HUES6 (cell line): ENCODE measurements at regions not wholly inside any gene's neighbourhood (a gene's known extent, or its start where the extent isn't known, plus 50 kb on each side); places are given as distances from the start of the nearest gene placed in this dataset.

Source experiments
- H3K27ac ChIP-seq: 2 replicates; pipeline ENCODE4 v1.7.0; 2013; ENCODE audit warnings: low read depth, mild to moderate bottlenecking, low read length, inconsistent platforms
- H3K27me3 ChIP-seq: 2 replicates; pipeline ENCODE4 v1.6.1; 2013; ENCODE audit warnings: low read length; ENCODE audit not compliant: control insufficient read depth, insufficient read depth
- H3K36me3 ChIP-seq: 2 replicates; pipeline ENCODE4 v1.6.1; 2013; ENCODE audit warnings: low read length; ENCODE audit not compliant: control insufficient read depth, insufficient read depth
- H3K4me1 ChIP-seq: 2 replicates; pipeline ENCODE4 v1.6.1; 2013; ENCODE audit warnings: low read length; ENCODE audit not compliant: control insufficient read depth, insufficient read depth
- H3K4me3 ChIP-seq: 2 replicates; pipeline ENCODE4 v1.5.1; 2013; ENCODE audit warnings: low read depth, low read length
- H3K9ac ChIP-seq: one replicate; pipeline ENCODE4 v1.6.1; 2013; ENCODE audit warnings: mild to moderate bottlenecking, low read length
- H3K9me3 ChIP-seq: 2 replicates; pipeline ENCODE4 v1.6.1; 2013; ENCODE audit warnings: low read depth, low read length; ENCODE audit not compliant: control insufficient read depth, insufficient read depth

GRCh38 chr20:40410028-40410427, 279.0 kb downstream of the MAFB start:
- H3K27me3 ChIP-seq: no peaks in the 10 kb centered on the region
- no peak overlapping the region for H3K4me3 ChIP-seq
- H3K9ac ChIP-seq: no peak overlapping the region
- H3K9me3 ChIP-seq: no peaks in the 10 kb centered on the region
- H3K27ac ChIP-seq: no peak overlapping the region
- no peaks in the 10 kb centered on the region for H3K36me3 ChIP-seq
- no peaks in the 10 kb centered on the region for H3K4me1 ChIP-seq

GRCh38 chr20:40397467-40397866, 291.6 kb downstream of the MAFB start:
- no peaks in the 10 kb centered on the region for H3K36me3 ChIP-seq
- H3K9ac ChIP-seq: no peak overlapping the region
- no peaks in the 10 kb centered on the region for H3K27me3 ChIP-seq
- no peak overlapping the region for H3K4me3 ChIP-seq
- peaks cover 12% of the 10 kb centered on the region; the same call in 1 of the 2 replicates for H3K4me1 ChIP-seq
- H3K9me3 ChIP-seq: peaks cover 3% of the 10 kb centered on the region; the same call in 1 of the 2 replicates
- no peak overlapping the region for H3K27ac ChIP-seq

DNA sequence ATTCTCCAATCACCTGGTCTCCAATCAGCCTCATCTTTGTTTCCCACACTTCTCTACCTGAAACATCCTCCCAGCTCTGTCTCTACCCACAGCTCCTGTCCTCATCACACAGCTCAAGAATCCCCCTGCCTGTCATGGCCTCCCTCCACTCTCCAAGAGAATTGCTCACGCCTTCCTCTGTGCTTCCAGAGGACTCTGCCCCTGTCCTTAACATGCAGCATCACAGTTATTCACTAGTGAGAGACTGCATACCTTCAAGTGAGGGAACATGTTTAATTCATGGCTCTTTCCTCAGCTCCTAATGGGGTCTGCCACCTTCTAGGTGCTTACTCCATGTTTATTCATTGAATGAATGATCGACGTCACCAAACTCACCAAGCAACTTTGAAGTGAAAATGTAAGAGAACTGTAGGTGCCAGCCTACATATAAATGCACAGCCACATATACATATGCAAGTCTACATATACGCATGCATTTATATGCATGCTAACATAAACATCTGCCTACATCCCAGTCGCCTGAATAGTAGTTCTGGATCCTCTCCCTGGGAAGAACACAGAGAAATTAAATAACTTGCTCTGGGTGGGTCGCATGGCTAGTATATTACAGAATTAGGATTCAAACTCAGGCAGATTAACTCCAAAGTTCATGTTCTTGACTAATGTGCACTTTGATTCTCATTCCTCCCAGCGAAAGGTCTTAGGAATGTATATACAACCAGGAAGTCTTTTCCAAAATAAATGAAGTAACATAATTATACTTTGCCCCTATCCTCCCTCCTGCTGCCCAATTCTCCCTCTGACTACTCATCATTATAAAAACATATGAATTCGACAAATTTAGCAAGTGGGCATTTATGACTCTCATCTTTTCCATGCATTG, 295.6 kb downstream of the MAFB start:
- Histone ChIP-seq H3K27me3 (no peaks in the 10 kb centered on the region), H3K4me1 (peaks cover 17% of the 10 kb centered on the region; the same call in 1 of the 2 replicates), H3K9ac (no peak overlapping the region), H3K27ac (no peak overlapping the region), H3K9me3 (no peaks in the 10 kb centered on the region), H3K4me3 (no peak overlapping the region), H3K36me3 (no peaks in the 10 kb centered on the region)

DNA sequence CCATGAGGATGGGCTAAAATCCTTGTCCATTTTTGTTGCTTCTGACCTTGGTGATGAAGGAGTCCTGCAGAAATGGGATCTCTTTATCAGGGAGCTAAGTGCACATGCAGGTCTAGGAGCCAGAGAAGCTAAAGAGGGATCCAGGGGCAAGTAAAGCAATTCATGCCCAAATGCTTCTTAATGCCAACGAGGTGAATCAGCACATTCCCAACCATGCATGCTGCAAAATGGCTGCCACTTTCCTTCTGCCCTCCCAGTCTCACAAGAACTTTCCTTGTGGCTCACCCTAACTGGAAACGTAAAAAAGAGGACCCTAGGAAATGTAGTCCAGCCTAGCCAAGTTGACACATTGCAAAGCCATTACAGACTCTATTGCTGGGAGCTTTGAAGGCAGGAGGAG, 298.4 kb downstream of the MAFB start:
- Histone ChIP-seq H3K27ac (no peak overlapping the region), H3K27me3 (no peaks in the 10 kb centered on the region), H3K4me1 (peaks cover 9% of the 10 kb centered on the region; the same call in 1 of the 2 replicates), H3K9me3 (peaks cover 7% of the 10 kb centered on the region; the same call in 1 of the 2 replicates), H3K36me3 (no peaks in the 10 kb centered on the region), H3K9ac (no peak overlapping the region), H3K4me3 (no peak overlapping the region)

- Histone ChIP-seq H3K27ac (no peak overlapping the region), H3K36me3 (no peaks in the 10 kb centered on the region), H3K4me1 (no peaks in the 10 kb centered on the region), H3K9ac (no peak overlapping the region), H3K4me3 (no peak overlapping the region), H3K9me3 (peaks cover 6% of the 10 kb centered on the region), H3K27me3 (no peaks in the 10 kb centered on the region)
These were observed 318.2 kb downstream of the MAFB start for GRCh38 chr20:40370800-40371199.

DNA sequence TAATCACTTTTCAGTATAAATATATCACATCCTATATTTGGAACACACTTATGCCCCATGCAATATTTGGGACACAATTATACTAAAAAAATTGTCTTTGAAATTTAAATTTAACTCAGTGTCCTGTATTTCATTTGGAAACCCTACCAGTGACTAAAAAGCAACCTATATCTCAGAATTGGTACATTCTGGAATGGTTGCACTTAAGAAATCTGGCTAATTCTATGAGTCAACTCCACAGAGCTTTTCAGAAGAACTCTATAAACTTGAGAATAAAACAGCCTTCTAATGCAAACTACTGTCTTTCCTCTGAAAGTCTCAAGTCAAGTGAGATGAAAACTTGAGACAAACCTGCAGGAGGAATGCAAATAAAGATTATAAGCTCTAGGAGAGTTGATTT, 320.2 kb downstream of the MAFB start:
- no peak overlapping the region for H3K4me3 ChIP-seq
- H3K27me3 ChIP-seq: no peaks in the 10 kb centered on the region
- H3K9ac ChIP-seq: no peak overlapping the region
- no peaks in the 10 kb centered on the region for H3K4me1 ChIP-seq
- H3K27ac ChIP-seq: no peak overlapping the region
- H3K36me3 ChIP-seq: no peaks in the 10 kb centered on the region
- no peaks in the 10 kb centered on the region for H3K9me3 ChIP-seq

GRCh38 chr20:40361916-40362315, 327.1 kb downstream of the MAFB start:
- H3K9me3 ChIP-seq: no peaks in the 10 kb centered on the region
- no peak overlapping the region for H3K9ac ChIP-seq
- no peak overlapping the region for H3K4me3 ChIP-seq
- H3K27ac ChIP-seq: no peak overlapping the region
- no peaks in the 10 kb centered on the region for H3K36me3 ChIP-seq
- H3K4me1 ChIP-seq: no peaks in the 10 kb centered on the region
- no peaks in the 10 kb centered on the region for H3K27me3 ChIP-seq

DNA sequence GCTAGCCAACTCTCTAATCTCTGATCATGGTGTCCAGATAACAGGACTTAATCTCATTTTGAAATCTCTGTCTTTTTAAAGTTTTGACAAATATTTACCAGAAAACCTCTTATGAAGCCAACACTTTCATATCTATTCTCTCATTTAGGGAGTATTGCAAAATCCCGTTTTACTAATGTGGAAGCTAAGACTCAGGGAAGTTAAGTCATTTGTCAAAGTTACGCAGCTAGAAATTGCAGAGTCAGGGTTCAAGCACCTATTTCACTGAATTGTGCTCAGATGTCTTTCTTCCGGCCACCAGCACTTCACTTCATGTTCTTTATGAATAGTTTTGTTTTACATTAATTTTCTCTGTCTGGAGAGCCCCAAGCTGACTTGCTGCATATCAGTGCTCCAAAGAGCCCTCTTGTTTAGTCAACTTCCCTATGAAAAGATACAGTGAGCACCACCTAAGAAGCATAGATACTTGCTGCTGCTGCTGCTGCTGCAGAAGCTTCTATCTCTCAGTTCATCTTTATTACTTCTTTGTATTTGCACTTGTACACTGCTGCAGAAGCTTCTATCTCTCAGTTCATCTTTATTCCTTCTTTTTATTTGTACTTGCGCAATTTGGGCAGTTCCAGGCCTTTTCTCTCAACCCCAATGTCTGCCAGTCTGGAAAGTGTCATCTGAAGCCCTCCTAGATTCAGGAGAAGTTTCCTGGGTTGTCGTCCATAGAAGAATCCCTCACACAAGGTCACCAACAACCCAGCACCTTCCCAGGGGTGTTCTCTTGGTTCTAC, 329.7 kb downstream of the MAFB start:
- Histone ChIP-seq H3K36me3 (no peaks in the 10 kb centered on the region), H3K9me3 (no peaks in the 10 kb centered on the region), H3K9ac (no peak overlapping the region), H3K4me1 (no peaks in the 10 kb centered on the region), H3K27me3 (no peaks in the 10 kb centered on the region), H3K4me3 (no peak overlapping the region), H3K27ac (no peak overlapping the region)

GRCh38 chr20:40354880-40355279, 334.2 kb downstream of the MAFB start:
- Histone ChIP-seq H3K9ac (no peak overlapping the region), H3K27ac (no peak overlapping the region), H3K4me1 (0 out of 2 replicates have a peak, but pooled peaks cover 3% of the 10 kb centered on the region), H3K9me3 (no peaks in the 10 kb centered on the region), H3K27me3 (no peaks in the 10 kb centered on the region), H3K4me3 (no peak overlapping the region), H3K36me3 (no peaks in the 10 kb centered on the region)

GRCh38 chr20:40343390-40343789, 345.6 kb downstream of the MAFB start:
- Histone ChIP-seq H3K27ac (no peak overlapping the region), H3K4me1 (no peaks in the 10 kb centered on the region), H3K9me3 (peaks cover 18% of the 10 kb centered on the region), H3K36me3 (no peaks in the 10 kb centered on the region), H3K9ac (no peak overlapping the region), H3K27me3 (no peaks in the 10 kb centered on the region), H3K4me3 (no peak overlapping the region)

GRCh38 chr20:40341561-40341960, 347.5 kb downstream of the MAFB start:
- no peaks in the 10 kb centered on the region for H3K4me1 ChIP-seq
- H3K9me3 ChIP-seq: peaks cover 18% of the 10 kb centered on the region
- no peaks in the 10 kb centered on the region for H3K27me3 ChIP-seq
- H3K36me3 ChIP-seq: no peaks in the 10 kb centered on the region
- H3K9ac ChIP-seq: no peak overlapping the region
- no peak overlapping the region for H3K27ac ChIP-seq
- H3K4me3 ChIP-seq: no peak overlapping the region
